Mucosa of descending colon (tissue), 3 donors: ENCODE measurements at regions not wholly inside any gene's neighbourhood (a gene's known extent, or its start where the extent isn't known, plus 50 kb on each side); places are given as distances from the start of the nearest gene placed in this dataset.

Experiments used
- ATAC-seq: fragments of 200-7000 bp; cut with Tn5 transposase; one replicate; pipeline ENCODE4 v1.9.1; 2020; ENCODE audit warnings: mild to moderate bottlenecking, moderate library complexity
- DNase-seq, 3 donors: peaks; one replicate each; pipeline ENCODE4 v3.0.0-alpha.2; 2020
- H3K36me3 ChIP-seq: fragments of 200-600 bp; one replicate; pipeline ENCODE4 v1.8.0; 2021; ENCODE audit warnings: low read depth, mild to moderate bottlenecking
- H3K4me1 ChIP-seq: fragments of 200-600 bp; one replicate; pipeline ENCODE4 v1.8.0; 2021; ENCODE audit warnings: low read depth, mild to moderate bottlenecking
- H3K4me3 ChIP-seq: fragments of 200-600 bp; one replicate; pipeline ENCODE4 v1.8.0; 2021; ENCODE audit warnings: mild to moderate bottlenecking
- H3K9me3 ChIP-seq: fragments of 200-600 bp; one replicate; pipeline ENCODE4 v1.8.0; 2021; ENCODE audit warnings: mild to moderate bottlenecking
- intact Hi-C, 2 donors: fragments of 100-400 bp; cut with DNase I in 1 of 2; cut with micrococcal nuclease in 1 of 2; formaldehyde crosslinking; loops; one replicate each; pipeline versions ENCODE4 v1.11.0 to v1.11.1; 2022; cut with DNase I, micrococcal nuclease
- TF ChIP-seq, protein P1 (sequence below): fragments of 200-600 bp; IDR thresholded peaks from one replicate; pipeline ENCODE4 v1.8.0; 2022; ENCODE audit warnings: antibody characterized with exemption, mild to moderate bottlenecking
- donor health status: DM: no; HTN: no; CAD: no; lungs with moderate emphysema.
- donor health status: DM: no; HTN: no; CAD: no.
- donor health status: DM: no; HTN: yes; CAD: no.

DNA sequence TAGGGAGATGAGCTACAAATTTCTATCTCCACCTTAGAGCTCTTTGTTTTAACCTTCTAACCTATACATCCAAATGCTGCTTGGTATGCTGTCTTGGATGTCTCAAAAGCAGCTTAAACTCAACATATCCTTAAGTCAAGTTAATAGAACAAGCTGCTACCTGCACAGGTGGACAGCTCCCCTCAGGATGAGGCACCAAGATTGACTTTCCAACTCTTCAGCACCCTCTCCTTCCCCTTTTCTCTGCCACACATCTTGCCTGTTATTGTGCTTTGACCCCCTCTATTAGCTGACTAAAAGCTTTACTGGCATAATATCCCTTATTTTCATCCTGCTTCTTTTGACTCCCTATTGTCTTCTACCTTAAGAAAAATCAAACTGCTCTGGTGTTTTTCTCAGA lies 448.1 kb upstream of the MEX3C start:
- Histone ChIP-seq H3K9me3 (no peaks in the 10 kb centered on the region), H3K4me3 (no peak overlapping the region), H3K36me3 (no peaks in the 10 kb centered on the region), H3K4me1 (no peaks in the 10 kb centered on the region)
- TF ChIP-seq, protein P1, sequence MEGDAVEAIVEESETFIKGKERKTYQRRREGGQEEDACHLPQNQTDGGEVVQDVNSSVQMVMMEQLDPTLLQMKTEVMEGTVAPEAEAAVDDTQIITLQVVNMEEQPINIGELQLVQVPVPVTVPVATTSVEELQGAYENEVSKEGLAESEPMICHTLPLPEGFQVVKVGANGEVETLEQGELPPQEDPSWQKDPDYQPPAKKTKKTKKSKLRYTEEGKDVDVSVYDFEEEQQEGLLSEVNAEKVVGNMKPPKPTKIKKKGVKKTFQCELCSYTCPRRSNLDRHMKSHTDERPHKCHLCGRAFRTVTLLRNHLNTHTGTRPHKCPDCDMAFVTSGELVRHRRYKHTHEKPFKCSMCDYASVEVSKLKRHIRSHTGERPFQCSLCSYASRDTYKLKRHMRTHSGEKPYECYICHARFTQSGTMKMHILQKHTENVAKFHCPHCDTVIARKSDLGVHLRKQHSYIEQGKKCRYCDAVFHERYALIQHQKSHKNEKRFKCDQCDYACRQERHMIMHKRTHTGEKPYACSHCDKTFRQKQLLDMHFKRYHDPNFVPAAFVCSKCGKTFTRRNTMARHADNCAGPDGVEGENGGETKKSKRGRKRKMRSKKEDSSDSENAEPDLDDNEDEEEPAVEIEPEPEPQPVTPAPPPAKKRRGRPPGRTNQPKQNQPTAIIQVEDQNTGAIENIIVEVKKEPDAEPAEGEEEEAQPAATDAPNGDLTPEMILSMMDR = no peak
- no peak for DNase-seq
- intact Hi-C loops = no loop called here
- no peak for ATAC-seq

DNA sequence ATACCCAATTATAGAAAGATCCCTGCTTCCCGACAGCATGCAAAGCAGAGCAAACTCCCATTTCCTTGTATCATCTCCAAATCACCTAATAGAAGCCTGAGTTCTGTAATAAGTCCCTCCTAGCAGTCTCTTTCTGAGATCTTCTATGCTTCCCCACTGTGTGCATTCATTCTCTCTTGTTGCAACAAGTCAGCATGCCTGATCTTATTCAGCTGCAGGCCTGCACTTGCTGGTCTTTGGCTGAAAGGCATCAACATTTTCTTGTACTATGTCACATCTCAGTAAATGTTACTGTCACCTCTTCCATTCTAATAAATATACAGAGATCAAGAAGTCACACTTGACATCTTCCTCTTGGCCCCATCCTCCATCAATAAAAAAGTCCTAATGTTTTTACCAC lies 449.9 kb upstream of the MEX3C start:
- H3K9me3 ChIP-seq = no peaks in the 10 kb centered on the region
- no peak for DNase-seq
- H3K4me1 ChIP-seq = no peaks in the 10 kb centered on the region
- intact Hi-C loops = no loop called here
- TF ChIP-seq, protein P1 = no peak
- no peaks in the 10 kb centered on the region for H3K36me3 ChIP-seq
- ATAC-seq = no peak
- no peak overlapping the region for H3K4me3 ChIP-seq

- ATAC-seq = no peak
- intact Hi-C loops = no loop called here
- H3K4me3 ChIP-seq = no peak overlapping the region
These were observed 450.5 kb upstream of the MEX3C start for GRCh38 chr18:51647942-51648341.

GRCh38 chr18:51649796-51650195 lies 452.3 kb upstream of the MEX3C start:
- intact Hi-C loops = no loop called here
- ATAC-seq = no peak

More at GRCh38 chr18:51647942-51648341, 450.5 kb upstream of the MEX3C start:
- DNase-seq = no peak
- TF ChIP-seq, protein P1 = no peak
- Histone ChIP-seq H3K9me3 (no peaks in the 10 kb centered on the region), H3K36me3 (no peaks in the 10 kb centered on the region), H3K4me1 (no peaks in the 10 kb centered on the region)

GRCh38 chr18:51651761-51652160 lies 454.3 kb upstream of the MEX3C start:
- Histone ChIP-seq H3K4me3 (no peak overlapping the region), H3K9me3 (no peaks in the 10 kb centered on the region), H3K36me3 (no peaks in the 10 kb centered on the region), H3K4me1 (no peaks in the 10 kb centered on the region)
- DNase-seq (no peak), ATAC-seq (no peak)
- intact Hi-C loops = no loop called here
- TF ChIP-seq, protein P1 = no peak

More at GRCh38 chr18:51649796-51650195, 452.3 kb upstream of the MEX3C start:
- no peaks in the 10 kb centered on the region for H3K9me3 ChIP-seq
- H3K4me1 ChIP-seq = no peaks in the 10 kb centered on the region
- H3K4me3 ChIP-seq = no peak overlapping the region
- TF ChIP-seq, protein P1 = no peak
- no peaks in the 10 kb centered on the region for H3K36me3 ChIP-seq
- DNase-seq = no peak

GRCh38 chr18:51653507-51654213 lies 456.2 kb upstream of the MEX3C start:
- TF ChIP-seq, protein P1 = no peak
- intact Hi-C loops = no loop called here
- Histone ChIP-seq H3K4me1 (no peaks in the 10 kb centered on the region), H3K4me3 (no peak overlapping the region), H3K36me3 (no peaks in the 10 kb centered on the region), H3K9me3 (no peaks in the 10 kb centered on the region)
- no peak for ATAC-seq
- no peak for DNase-seq
